A549 (cell line): ENCODE measurements at regions not wholly inside any gene's neighbourhood (a gene's known extent, or its start where the extent isn't known, plus 50 kb on each side); places are given as distances from the start of the nearest gene placed in this dataset.

Experiments used
- CTCF ChIP-seq: fragments of >200 bp; sonication (Bioruptor Twin); formaldehyde crosslinking; IDR thresholded peaks from 3 replicates; pipeline ENCODE4 v1.5.1; 2016
- HOXB5 ChIP-seq: fragments of 250-450 bp; sonication (Bioruptor Pico); IDR thresholded peaks from 2 replicates; pipeline ENCODE4 v1.5.0; 2020; ENCODE audit warnings: mild to moderate bottlenecking, moderate library complexity
- JUNB ChIP-seq: fragments of >200 bp; sonication (Bioruptor Twin); formaldehyde crosslinking; IDR thresholded peaks from 2 replicates; pipeline ENCODE4 v1.6.1; 2016
- MAX ChIP-seq: IDR thresholded peaks from 2 replicates; pipeline ENCODE4 v1.6.1; 2012
- RAD21 ChIP-seq, 2 experiments: fragments of >200 bp in 1 of 2; sonication (Bioruptor Twin) in 1 of 2; formaldehyde crosslinking in 1 of 2; IDR thresholded peaks in 1 of 2; conservative IDR thresholded peaks in 1 of 2; 2 replicates in 1 of 2; 3 replicates in 1 of 2; pipeline ENCODE4 v1.6.1; 2012 to 2018; ENCODE audit warnings: inconsistent platforms in 1 of 2
- REST ChIP-seq: fragments of 200-600 bp; sonication (generic); IDR thresholded peaks from 2 replicates; pipeline ENCODE4 v1.6.1; 2016; ENCODE audit warnings: antibody characterized with exemption, mild to moderate bottlenecking, moderate library complexity
- SMC3 ChIP-seq: fragments of >200 bp; sonication (Bioruptor Twin); formaldehyde crosslinking; IDR thresholded peaks from 3 replicates; pipeline ENCODE4 v1.6.1; 2018; ENCODE audit warnings: inconsistent platforms

- TF ChIP-seq CTCF (no peak), RAD21 (conservative IDR thresholded peaks at IDR 0.05 in 1 of 2, IDR thresholded peaks at IDR 0.05 in 1 of 2) (no peak), HOXB5 (CRISPR knock-in tag) (no peak), SMC3 (no peak), REST (no peak), JUNB (no peak), MAX (no peak)
These were observed 434.0 kb upstream of the NR5A2 start for GRCh38 chr1:199593475-199593874.
